ENCODE measurements at regions not wholly inside any gene's neighbourhood (a gene's known extent, or its start where the extent isn't known, plus 50 kb on each side); places are given as distances from the start of the nearest gene placed in this dataset.
"Not testable (repeated sequence)": the region's sequence is repeated elsewhere in the genome, so short reads cannot be mapped to it uniquely, and the experiment has no call there.

- Histone ChIP-seq H3K4me1 (no peaks in the 10 kb centered on the region), H3K27me3 (no peaks in the 10 kb centered on the region), H3K4me3 (no peak overlapping the region), H3K27ac (no peak overlapping the region), H3K9me3 (no peaks in the 10 kb centered on the region), H3K36me3 (no peaks in the 10 kb centered on the region)
- TF ChIP-seq POLR2A (IDR thresholded peaks at IDR 0.05) (no peak), CTCF (IDR thresholded peaks at IDR 0.05) (no peak), EP300 (IDR thresholded peaks at IDR 0.05) (no peak), POLR2AphosphoS5 (IDR thresholded peaks at IDR 0.05) (no peak)
- WGBS, 5 donors, result 49 to 63% (median 57%) methylated on average over 2 of the region's 2 CpGs
- DNase-seq, result no peak
- intact Hi-C loops (cut with DNase I; ENCODE audit: low total_unique reads), result no loop called here
Observed at GRCh38 chr3:178950676-178951075, 120.9 kb downstream of the ZMAT3 start.

- Histone ChIP-seq H3K9me3 (peaks cover 0 to 2% (median 0%) of the 10 kb centered on the region in 4 donors), H3K36me3 (no peaks in the 10 kb centered on the region), H3K27ac (no peak overlapping the region), H3K4me1 (no peaks in the 10 kb centered on the region), H3K4me3 (no peak overlapping the region), H3K27me3 (no peaks in the 10 kb centered on the region)
- no peak for TF ChIP-seq POLR2AphosphoS5 (IDR thresholded peaks at IDR 0.05)
- no peak for TF ChIP-seq POLR2A (IDR thresholded peaks at IDR 0.05)
- no peak for TF ChIP-seq EP300 (IDR thresholded peaks at IDR 0.05)
- no peak for TF ChIP-seq CTCF (IDR thresholded peaks at IDR 0.05)
- DNase-seq, result no peak
- WGBS, 5 donors, result 76 to 93% (median 90%) methylated on average over 3 of the region's 3 CpGs
- intact Hi-C loops (cut with DNase I; ENCODE audit: low total_unique reads), result no loop called here
Observed at GRCh38 chr3:178949896-178950295, 121.7 kb downstream of the ZMAT3 start.

- no peak for TF ChIP-seq CTCF (IDR thresholded peaks at IDR 0.05)
- TF ChIP-seq POLR2A (IDR thresholded peaks at IDR 0.05), result no peak
- TF ChIP-seq POLR2AphosphoS5 (IDR thresholded peaks at IDR 0.05), result no peak
- no peak for TF ChIP-seq EP300 (IDR thresholded peaks at IDR 0.05)
Observed at GRCh38 chr3:178948546-178948945, 123.1 kb downstream of the ZMAT3 start.

GRCh38 chr3:178947738-178948137, 123.9 kb downstream of the ZMAT3 start:
- no peaks in the 10 kb centered on the region for H3K36me3 ChIP-seq

More at GRCh38 chr3:178948546-178948945, 123.1 kb downstream of the ZMAT3 start:
- Histone ChIP-seq H3K4me1 (no peaks in the 10 kb centered on the region), H3K27me3 (no peaks in the 10 kb centered on the region), H3K36me3 (no peaks in the 10 kb centered on the region), H3K4me3 (no peak overlapping the region), H3K27ac (no peak overlapping the region), H3K9me3 (peaks cover 0 to 5% (median 0%) of the 10 kb centered on the region in 4 donors)
- intact Hi-C loops (cut with DNase I; ENCODE audit: low total_unique reads), result no loop called here
- no peak for DNase-seq

GRCh38 chr3:178942261-178942660, 129.3 kb downstream of the ZMAT3 start:
- WGBS, 5 donors, result 31 to 51% (median 35%) methylated on average over 3 of the region's 3 CpGs
- H3K27me3 ChIP-seq; H3K4me1 ChIP-seq; H3K9me3 ChIP-seq; H3K4me3 ChIP-seq; intact Hi-C loops (cut with DNase I; ENCODE audit: low total_unique reads); H3K27ac ChIP-seq; DNase-seq; H3K36me3 ChIP-seq: not testable (repeated sequence)

More at GRCh38 chr3:178947738-178948137, 123.9 kb downstream of the ZMAT3 start:
- no peak for TF ChIP-seq POLR2AphosphoS5 (IDR thresholded peaks at IDR 0.05)
- no peak for TF ChIP-seq CTCF (IDR thresholded peaks at IDR 0.05)
- TF ChIP-seq POLR2A (IDR thresholded peaks at IDR 0.05), result no peak
- no peak for TF ChIP-seq EP300 (IDR thresholded peaks at IDR 0.05)
- no peaks in the 10 kb centered on the region for H3K27me3 ChIP-seq
- no peak overlapping the region for H3K27ac ChIP-seq
- H3K4me1 ChIP-seq, result no peaks in the 10 kb centered on the region
- intact Hi-C loops (cut with DNase I; ENCODE audit: low total_unique reads), result no loop called here
- peaks cover 0 to 5% (median 0%) of the 10 kb centered on the region in 4 donors for H3K9me3 ChIP-seq
- no peak for DNase-seq
- no peak overlapping the region for H3K4me3 ChIP-seq
